Astrocyte (in vitro differentiated cells and primary cell): ENCODE measurements at regions not wholly inside any gene's neighbourhood (a gene's known extent, or its start where the extent isn't known, plus 50 kb on each side); places are given as distances from the start of the nearest gene placed in this dataset.

ENCODE experiments used
- EZH2 ChIP-seq: IDR thresholded peaks from 2 replicates; pipeline ENCODE4 v1.6.1; 2012; ENCODE audit warnings: mild to moderate bottlenecking, low read length, inconsistent platforms; ENCODE audit not compliant: insufficient read depth
- TF ChIP-seq, protein P1 (sequence below): IDR thresholded peaks from 2 replicates; pipeline ENCODE4 v1.5.1; 2011; ENCODE audit warnings: low read depth, mild to moderate bottlenecking, inconsistent platforms, low read length, moderate library complexity; ENCODE audit not compliant: insufficient read depth

DNA sequence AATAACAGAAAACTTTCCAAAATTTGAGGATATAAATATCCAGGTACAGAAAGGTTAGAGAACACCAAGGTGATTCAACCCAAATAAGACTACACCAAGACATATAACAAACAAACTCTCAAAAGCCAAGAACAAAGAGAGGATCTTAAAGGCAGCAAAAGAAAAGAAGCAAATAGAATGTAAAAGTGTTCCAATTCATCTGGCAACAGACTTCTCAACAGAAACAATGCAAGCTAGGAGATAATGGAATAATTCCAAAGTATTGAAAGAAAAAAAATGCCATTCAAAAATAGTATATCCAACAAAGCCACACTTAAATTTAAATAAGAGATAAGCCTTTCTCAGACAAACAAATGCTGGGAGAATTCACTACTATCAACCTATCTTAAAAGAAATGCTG lies 153.0 kb upstream of the FAT3 start:
- TF ChIP-seq, protein P1, sequence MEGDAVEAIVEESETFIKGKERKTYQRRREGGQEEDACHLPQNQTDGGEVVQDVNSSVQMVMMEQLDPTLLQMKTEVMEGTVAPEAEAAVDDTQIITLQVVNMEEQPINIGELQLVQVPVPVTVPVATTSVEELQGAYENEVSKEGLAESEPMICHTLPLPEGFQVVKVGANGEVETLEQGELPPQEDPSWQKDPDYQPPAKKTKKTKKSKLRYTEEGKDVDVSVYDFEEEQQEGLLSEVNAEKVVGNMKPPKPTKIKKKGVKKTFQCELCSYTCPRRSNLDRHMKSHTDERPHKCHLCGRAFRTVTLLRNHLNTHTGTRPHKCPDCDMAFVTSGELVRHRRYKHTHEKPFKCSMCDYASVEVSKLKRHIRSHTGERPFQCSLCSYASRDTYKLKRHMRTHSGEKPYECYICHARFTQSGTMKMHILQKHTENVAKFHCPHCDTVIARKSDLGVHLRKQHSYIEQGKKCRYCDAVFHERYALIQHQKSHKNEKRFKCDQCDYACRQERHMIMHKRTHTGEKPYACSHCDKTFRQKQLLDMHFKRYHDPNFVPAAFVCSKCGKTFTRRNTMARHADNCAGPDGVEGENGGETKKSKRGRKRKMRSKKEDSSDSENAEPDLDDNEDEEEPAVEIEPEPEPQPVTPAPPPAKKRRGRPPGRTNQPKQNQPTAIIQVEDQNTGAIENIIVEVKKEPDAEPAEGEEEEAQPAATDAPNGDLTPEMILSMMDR = no peak
- TF ChIP-seq EZH2 = no peak
